GM13977 (cell line): ENCODE measurements at regions not wholly inside any gene's neighbourhood (a gene's known extent, or its start where the extent isn't known, plus 50 kb on each side); places are given as distances from the start of the nearest gene placed in this dataset.

Experiments used
- DNase-seq: peaks from one replicate; pipeline ENCODE4 v3.0.0; 2012; ENCODE audit warnings: low spot score
- CTCF ChIP-seq: IDR thresholded peaks from 2 replicates; pipeline ENCODE4 v1.5.1; 2012; ENCODE audit warnings: mild to moderate bottlenecking, control low read depth; ENCODE audit not compliant: insufficient read depth; ENCODE audit errors: extremely low read depth, missing control alignments
- in situ Hi-C: fragments of 300-500 bp; cut with MboI; formaldehyde crosslinking; loops from one replicate; pipeline ENCODE4 v1.12.0; 2022; ENCODE audit warnings: low sequenced_read_pairs, low pct_unique_long_range_greater_than_20kb, mixed read lengths, inconsistent platforms; ENCODE audit not compliant: unreplicated experiment

- DNase-seq: no peak
- in situ Hi-C loops: no loop called here
- peak; percentile 28 for TF ChIP-seq CTCF
Observed at GRCh38 chr7:16114633-16115032, 306.7 kb downstream of the CRPPA start.

- DNase-seq: no peak
- in situ Hi-C loops: no loop called here
- TF ChIP-seq CTCF: no peak
Observed at GRCh38 chr7:16114071-16114470, 307.3 kb downstream of the CRPPA start.

- in situ Hi-C loops: no loop called here
- TF ChIP-seq CTCF: no peak
- no peak for DNase-seq
Observed at GRCh38 chr7:16113058-16113457, 308.3 kb downstream of the CRPPA start.

GRCh38 chr7:16106869-16107268 is 314.5 kb downstream of the CRPPA start:
- TF ChIP-seq CTCF: no peak
- in situ Hi-C loops: no loop called here
- DNase-seq: no peak

GRCh38 chr7:16106300-16106699 is 315.0 kb downstream of the CRPPA start:
- TF ChIP-seq CTCF: no peak
- in situ Hi-C loops: no loop called here
- DNase-seq: no peak

- TF ChIP-seq CTCF: no peak
- in situ Hi-C loops: loop anchor here (25.0 kb wide), 1 partner anchor 463 kb away; no protein-coding TSS in a partner anchor
- no peak for DNase-seq
Observed at GRCh38 chr7:16099302-16099849, 322.0 kb downstream of the CRPPA start.

GRCh38 chr7:16098585-16099179 is 322.7 kb downstream of the CRPPA start:
- in situ Hi-C loops: loop anchor here (25.0 kb wide), 1 partner anchor 464 kb away; no protein-coding TSS in a partner anchor
- TF ChIP-seq CTCF: peak; percentile 37
- DNase-seq: no peak
